ENCODE measurements at regions not wholly inside any gene's neighbourhood (a gene's known extent, or its start where the extent isn't known, plus 50 kb on each side); places are given as distances from the start of the nearest gene placed in this dataset.

DNA sequence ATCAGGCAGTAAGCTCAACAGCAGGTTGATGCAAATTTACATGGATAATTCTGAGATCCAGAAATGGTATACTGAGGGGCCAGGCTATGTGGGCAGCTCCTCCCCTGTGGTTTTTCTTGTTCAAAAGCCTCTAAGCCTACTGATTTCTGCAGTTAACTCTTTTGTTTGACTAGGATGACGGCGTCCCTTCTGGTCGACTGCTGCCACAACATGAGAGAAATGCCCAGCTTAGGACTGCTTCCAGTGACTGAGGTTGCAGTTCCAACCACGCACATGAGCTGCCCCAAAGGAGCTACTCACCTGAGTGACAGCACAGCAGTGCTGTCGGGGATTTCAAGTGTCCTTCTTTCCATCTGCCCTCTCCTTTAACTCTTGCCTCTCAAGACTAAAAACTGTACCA, 973.0 kb upstream of the GHITM start:
- no peak for DNase-seq

- no peak for DNase-seq
These were observed 972.2 kb upstream of the GHITM start for GRCh38 chr10:83167081-83167480.

GRCh38 chr10:83176901-83177300, 962.4 kb upstream of the GHITM start:
- DNase-seq = no peak

DNA sequence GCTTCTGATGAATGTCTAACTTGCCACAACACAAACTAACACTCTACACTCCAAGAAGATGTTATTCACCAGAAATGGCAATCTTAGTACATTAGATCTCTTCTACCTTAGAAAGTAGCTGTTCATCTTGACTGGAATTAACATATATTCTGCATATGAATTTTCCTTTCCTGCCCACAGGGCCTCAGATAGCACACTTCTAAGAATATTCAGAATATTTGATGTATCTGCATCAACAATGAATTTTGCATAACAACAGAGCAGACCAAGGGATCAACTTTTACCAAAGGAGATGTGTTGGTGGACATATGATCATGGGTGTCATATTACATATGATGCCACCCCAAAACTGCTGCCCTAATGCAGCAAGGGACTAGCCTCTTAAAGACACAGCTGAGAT, 960.8 kb upstream of the GHITM start:
- DNase-seq = no peak

GRCh38 chr10:83179371-83179770, 959.9 kb upstream of the GHITM start:
- no peak for DNase-seq

GRCh38 chr10:83182076-83182475, 957.2 kb upstream of the GHITM start:
- DNase-seq = no peak

GRCh38 chr10:83184641-83185040, 954.7 kb upstream of the GHITM start:
- DNase-seq = no peak

DNA sequence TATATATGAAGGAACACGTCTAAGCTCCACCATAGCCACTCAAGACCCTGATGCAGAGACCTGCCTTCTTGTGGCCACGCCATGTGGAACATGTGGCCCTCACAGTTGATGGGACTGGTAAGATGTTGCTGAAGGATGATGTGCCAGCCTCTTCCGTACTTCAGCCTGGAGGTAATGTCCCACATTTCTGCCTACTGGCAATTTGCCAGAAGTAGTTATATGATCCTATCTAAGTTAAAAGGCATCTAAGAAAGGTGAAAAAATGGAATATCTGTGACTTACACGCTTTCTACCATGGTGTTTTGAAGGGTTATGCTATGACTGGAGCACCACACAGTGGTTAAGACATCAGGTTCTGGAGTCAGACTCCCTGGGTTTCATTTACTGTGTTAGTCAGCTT, 948.7 kb upstream of the GHITM start:
- no peak for DNase-seq

DNA sequence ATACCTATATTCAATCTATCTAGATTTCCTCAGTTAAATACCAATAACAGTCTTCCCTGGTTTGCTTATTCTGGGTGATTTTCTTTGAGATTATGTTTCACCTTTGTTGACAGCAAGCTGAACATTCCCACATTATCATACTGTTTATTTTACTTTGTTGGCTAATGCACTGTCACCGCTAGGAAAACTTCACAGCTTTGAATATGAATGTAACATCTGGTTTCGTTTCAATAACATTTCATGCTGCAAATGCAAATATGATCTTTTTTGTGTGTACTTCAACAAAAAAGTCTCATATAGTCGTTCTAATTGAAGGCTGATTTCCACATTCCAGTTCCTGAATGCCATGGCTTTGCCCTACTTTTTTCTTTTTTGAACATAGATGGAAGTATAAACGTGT, 946.3 kb upstream of the GHITM start:
- DNase-seq = no peak

- no peak for DNase-seq
These were observed 944.3 kb upstream of the GHITM start for GRCh38 chr10:83195021-83195420.

- no peak for DNase-seq
These were observed 939.9 kb upstream of the GHITM start for GRCh38 chr10:83199374-83199773.

GRCh38 chr10:83205861-83206260, 933.4 kb upstream of the GHITM start:
- DNase-seq = no peak

DNA sequence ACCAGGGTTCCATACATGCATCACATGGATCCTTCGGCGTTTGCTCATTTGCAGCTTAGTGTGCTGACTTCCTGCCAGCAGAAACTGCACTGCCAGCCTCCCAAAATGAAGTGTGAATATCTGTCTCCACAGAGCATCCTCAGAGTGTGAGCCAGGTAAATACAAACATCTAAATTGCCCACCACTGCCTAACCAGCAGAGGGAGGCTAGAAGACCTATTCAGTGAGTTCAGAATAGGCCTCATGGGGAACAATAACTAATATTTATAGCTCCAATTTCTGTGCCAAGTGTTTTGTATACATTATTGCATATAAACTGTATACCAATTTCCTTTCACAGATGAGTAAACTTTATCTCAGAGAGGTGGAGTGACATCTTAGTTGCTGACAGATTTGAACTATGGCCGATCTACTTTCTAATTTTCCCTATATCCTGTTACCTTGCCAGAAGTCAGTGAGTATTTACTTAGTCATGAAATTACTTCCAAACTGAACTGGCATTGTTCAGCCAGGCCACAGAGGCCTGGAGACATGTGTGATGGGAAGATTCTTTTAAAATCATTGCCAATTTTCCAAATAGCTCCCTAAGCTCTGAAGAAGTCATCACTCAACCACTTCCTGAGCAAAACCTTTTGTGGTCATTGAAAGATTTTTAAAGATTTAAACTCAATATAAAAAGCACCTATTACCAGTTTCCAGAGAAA, 926.5 kb upstream of the GHITM start:
- no peak for DNase-seq

GRCh38 chr10:83214136-83214535, 925.2 kb upstream of the GHITM start:
- no peak for DNase-seq

DNA sequence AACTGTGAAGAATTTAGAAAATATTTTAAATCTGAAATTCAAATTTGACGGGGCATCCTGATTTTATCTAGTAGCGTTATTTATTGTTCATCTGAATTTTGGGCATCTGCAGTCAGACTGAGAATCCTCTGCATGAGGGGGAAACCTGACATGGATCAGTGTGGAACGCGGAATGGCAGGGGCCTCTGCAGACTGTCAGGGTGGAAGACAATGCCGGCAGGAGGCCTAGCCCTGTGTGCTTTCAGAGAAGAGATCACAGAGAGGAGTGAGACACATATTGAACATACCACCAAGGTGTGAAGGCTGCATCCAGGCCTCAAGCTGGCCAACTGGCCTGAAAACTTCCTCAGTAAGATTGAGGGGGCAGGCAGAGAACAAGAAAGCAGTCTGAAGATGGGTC, 921.1 kb upstream of the GHITM start:
- DNase-seq = no peak

DNA sequence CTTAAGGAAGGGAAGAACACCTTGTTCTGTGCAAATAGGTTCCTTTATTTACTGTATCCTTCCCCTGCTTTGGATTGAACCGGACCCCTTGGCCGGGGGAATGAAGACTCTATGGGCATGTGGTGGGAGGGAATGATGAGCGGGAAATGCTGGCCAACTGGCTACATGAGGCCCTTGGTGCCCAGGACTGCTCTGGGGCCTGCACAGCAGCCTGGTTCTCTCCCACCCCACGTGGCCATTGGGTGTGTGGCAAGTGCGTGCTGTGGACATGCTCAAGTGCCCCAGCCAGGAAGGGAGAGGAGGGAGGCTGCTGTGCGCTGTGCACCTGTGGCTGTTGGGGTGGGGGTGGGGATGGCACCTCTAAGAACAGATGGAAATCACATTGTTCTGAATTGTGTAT, 917.0 kb upstream of the GHITM start:
- DNase-seq = no peak

GRCh38 chr10:83222832-83223742, 916.2 kb upstream of the GHITM start:
- DNase-seq = no peak

DNA sequence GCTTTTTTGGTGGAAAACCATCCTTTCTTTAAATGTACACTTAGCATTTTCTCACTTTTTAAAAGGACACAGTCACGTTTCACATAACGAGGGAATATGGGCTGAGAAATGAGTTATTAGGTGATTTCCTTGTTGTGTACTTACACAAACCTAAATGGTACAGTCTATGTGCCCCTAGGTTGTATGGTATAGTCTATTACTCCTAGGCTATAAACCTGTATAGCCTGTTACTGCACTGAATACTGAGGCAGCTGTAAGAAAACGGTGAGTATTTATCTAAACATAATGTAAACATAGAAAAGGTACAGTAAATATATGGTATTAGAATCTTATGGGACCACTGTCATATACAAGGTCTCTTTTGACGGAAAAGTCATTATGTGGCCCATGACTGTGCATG, 913.5 kb upstream of the GHITM start:
- no peak for DNase-seq

DNA sequence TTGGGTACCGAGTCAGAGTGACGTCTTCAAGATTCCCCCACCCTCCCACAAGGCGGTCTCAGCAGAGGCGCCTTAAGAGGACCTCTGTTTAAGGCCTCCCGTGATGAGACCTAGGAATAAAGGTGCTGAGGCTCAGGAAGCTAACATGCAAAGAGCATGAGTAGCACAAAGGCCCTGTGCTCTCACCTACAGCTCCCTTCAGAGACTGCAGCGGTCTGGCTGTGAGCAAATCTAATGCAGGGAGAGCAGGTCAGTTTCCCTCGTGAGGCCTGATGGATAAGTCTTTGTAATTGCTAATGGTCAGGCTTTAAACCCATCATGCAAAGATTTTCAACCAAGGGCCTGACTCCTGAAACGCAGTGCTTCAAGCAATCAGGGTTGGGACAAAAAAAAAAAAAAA, 909.3 kb upstream of the GHITM start:
- no peak for DNase-seq

DNA sequence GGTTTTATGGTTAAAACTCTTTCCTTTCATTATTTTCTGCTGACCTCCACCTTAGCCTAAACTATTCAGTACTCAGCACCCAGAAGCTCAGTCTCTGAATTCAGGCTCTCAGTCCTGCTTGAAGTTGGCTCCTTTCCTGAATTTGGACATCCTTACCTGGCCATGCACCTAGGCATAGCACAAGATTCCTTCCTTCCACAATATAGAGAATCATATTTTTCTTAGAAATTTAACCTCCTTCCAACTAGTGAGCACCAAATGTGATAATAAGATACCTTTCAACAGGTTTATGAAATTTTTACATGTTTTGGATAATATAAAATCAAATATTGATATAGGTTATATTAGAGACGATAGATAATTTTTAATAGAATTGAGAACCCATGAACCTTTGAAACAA, 905.6 kb upstream of the GHITM start:
- DNase-seq = no peak

DNA sequence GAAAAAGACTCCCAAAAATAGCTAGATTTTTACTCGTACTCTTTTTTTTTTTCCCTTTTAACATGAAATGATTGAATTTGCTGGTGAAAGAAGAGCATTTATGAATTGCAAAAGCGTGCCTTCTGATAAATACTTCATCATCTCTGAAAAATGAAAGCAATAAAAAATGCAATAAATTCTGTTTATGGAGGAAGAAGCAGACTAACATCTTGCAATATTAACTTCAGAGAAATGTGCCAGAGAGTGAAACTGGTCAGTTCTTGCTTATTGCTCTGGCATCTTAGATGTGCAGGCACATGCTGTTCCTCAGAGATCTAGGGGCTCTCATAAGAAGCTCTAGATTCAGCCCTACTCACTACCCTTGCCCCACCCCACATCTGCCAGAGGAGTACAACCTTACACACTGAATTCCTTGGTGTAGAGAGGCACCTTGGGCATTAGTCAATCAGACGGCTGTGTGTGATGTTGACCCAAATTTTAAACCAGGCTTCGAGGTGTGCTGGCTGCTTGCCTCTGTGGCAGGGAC, 891.1 kb upstream of the GHITM start:
- DNase-seq = no peak

DNA sequence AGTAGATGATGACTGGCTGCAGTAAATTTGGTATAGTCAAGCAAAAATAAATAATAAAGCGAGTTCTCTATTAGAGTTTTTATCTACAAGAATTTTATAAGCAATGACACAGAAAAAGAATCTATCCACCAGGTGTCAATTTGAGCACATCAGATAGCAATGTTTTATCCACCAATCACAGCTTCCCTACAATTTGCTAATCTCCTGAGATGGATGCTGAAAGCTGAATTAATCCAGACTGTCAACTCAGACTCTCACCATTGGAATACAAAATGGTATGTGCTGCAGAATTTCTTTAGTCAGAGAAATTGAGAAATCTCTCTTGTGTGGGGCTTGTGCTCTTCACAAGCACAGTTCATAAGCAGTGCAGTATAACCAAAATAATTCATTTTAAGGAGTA, 888.9 kb upstream of the GHITM start:
- no peak for DNase-seq

DNA sequence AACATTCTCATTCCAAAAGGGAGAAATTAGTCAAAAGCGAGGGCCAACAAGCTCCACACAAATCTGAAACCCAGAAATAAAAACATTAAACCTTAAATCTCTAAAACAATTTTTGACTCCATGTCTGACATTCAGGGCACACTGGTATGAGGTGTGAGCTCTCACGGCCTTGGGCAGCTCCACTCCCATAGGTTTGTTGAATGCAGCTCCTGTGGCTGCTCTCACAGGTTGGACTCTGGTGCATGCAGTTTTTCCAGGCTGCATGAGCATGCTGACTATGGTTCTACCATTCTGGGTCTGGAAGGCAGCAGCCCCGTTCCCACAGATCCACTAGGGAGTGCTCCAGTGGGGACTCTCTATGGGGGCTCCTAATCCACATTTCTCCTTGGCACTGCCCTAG, 887.1 kb upstream of the GHITM start:
- DNase-seq = no peak

DNA sequence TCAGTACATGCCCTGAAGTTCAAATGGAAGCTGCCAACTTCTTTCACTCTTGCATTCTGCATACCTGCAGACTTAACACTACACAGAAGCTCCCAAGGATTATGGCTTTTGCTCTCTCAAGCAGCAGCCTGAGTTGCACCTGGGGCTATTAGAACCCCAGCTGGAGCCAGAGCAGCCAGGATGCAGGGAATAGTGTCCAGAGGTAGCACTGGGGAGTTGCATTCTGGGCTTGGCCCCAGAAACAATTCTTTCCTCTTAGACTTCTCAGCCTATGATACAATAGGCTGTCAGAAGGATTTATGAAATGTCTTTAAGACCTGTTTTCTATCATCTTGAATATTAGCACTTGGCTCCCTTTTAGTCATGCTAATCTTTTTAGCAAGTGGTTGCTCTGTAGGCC, 886.7 kb upstream of the GHITM start:
- DNase-seq = no peak
